ENCODE measurements at regions not wholly inside any gene's neighbourhood (a gene's known extent, or its start where the extent isn't known, plus 50 kb on each side); places are given as distances from the start of the nearest gene placed in this dataset.

- Histone ChIP-seq H3K36me3 (replicated peaks in 1 of 2; ENCODE audit: control insufficient read depth in 1 of 2, insufficient read depth in 2 of 2, low read length in 2 of 2) (no peaks in the 10 kb centered on the region), H3K27ac (ENCODE audit: extremely low read length, insufficient read depth, low read length) (no peak overlapping the region), H3K4me3 (replicated peaks in 1 of 3; ENCODE audit: insufficient read depth in 1 of 3, low read depth in 2 of 3, low read length in 3 of 3) (no peak overlapping the region), H3K9me3 (ENCODE audit: low read length) (no peaks in the 10 kb centered on the region), H3K4me1 (ENCODE audit: insufficient read depth, low read length) (peaks cover 72% of the 10 kb centered on the region), H3K9ac (ENCODE audit: insufficient read depth, low read depth, low read length) (no peak overlapping the region), H3K4me2 (ENCODE audit: low read depth, low read length) (no peak overlapping the region), H3K79me2 (ENCODE audit: insufficient read depth, low read length) (no peaks in the 10 kb centered on the region), H4K20me1 (ENCODE audit: insufficient read depth, low read length) (no peaks in the 10 kb centered on the region), H2AFZ (ENCODE audit: low read length) (no peak overlapping the region), H3K27me3 (ENCODE audit: control insufficient read depth in 1 of 2, insufficient read depth in 2 of 2, low read length in 2 of 2) (no peaks in the 10 kb centered on the region; a peak in 2 of 5 replicates)
- ChIA-PET POLR2A (no interaction called here), CTCF (ENCODE audit: low intra/inter-chr PET ratio, low total read pairs) (no interaction called here)
- no peak for TF ChIP-seq ZNF20 (CRISPR knock-in tag; IDR thresholded peaks at IDR 0.05)
- in situ Hi-C loops (cut with HindIII; ENCODE audit: extremely low pct_ligation_motif_present, low pct_unique_long_range_greater_than_20kb) (no loop called here), intact Hi-C loops (cut with micrococcal nuclease; ENCODE audit: unreplicated experiment) (no loop called here)
- no TSS peak for BruUV-seq (replicated peaks)
- 20% methylated on average over 7 of the region's 7 CpGs for WGBS (ENCODE audit: low lambda C conversion rate)
- ATAC-seq (no peak), DNase-seq (ENCODE audit: low spot score) (no peak), FAIRE-seq (no peak)
These were observed 53.5 kb upstream of the TARBP1 start for GRCh38 chr1:234532503-234532922.

- Histone ChIP-seq H3K9ac (ENCODE audit: insufficient read depth, low read depth, low read length) (no peak overlapping the region), H3K27me3 (ENCODE audit: control insufficient read depth in 1 of 2, insufficient read depth in 2 of 2, low read length in 2 of 2) (no peaks in the 10 kb centered on the region; a peak in 2 of 5 replicates), H2AFZ (ENCODE audit: low read length) (no peak overlapping the region), H3K4me2 (ENCODE audit: low read depth, low read length) (no peak overlapping the region), H3K4me1 (ENCODE audit: insufficient read depth, low read length) (peaks cover 59% of the 10 kb centered on the region), H4K20me1 (ENCODE audit: insufficient read depth, low read length) (no peaks in the 10 kb centered on the region), H3K36me3 (replicated peaks in 1 of 2; ENCODE audit: control insufficient read depth in 1 of 2, insufficient read depth in 2 of 2, low read length in 2 of 2) (no peaks in the 10 kb centered on the region), H3K4me3 (replicated peaks in 1 of 3; ENCODE audit: insufficient read depth in 1 of 3, low read depth in 2 of 3, low read length in 3 of 3) (no peak overlapping the region), H3K9me3 (ENCODE audit: low read length) (no peaks in the 10 kb centered on the region), H3K27ac (ENCODE audit: extremely low read length, insufficient read depth, low read length) (no peak overlapping the region), H3K79me2 (ENCODE audit: insufficient read depth, low read length) (no peaks in the 10 kb centered on the region)
- WGBS (ENCODE audit: low lambda C conversion rate): 57% methylated on average over 13 of the region's 20 CpGs
- TF ChIP-seq ZNF766 (CRISPR knock-in tag; IDR thresholded peaks at IDR 0.05; ENCODE audit: borderline replicate concordance) (no peak), ZNF687 (CRISPR knock-in tag; IDR thresholded peaks at IDR 0.05) (peak; percentile 29; the same call in 1 of the 2 replicates), MZF1 (CRISPR knock-in tag; IDR thresholded peaks at IDR 0.05; ENCODE audit: borderline replicate concordance) (no peak), ZNF337 (CRISPR knock-in tag; IDR thresholded peaks at IDR 0.05; ENCODE audit: borderline replicate concordance, low read depth) (no peak)
- intact Hi-C loops (cut with micrococcal nuclease; ENCODE audit: unreplicated experiment) (no loop called here), in situ Hi-C loops (cut with HindIII; ENCODE audit: extremely low pct_ligation_motif_present, low pct_unique_long_range_greater_than_20kb) (no loop called here)
- no peak for DNase-seq (ENCODE audit: low spot score)
- ChIA-PET POLR2A (interaction anchor here (0.8 to 1.8 kb wide), 2 partner anchors 13 to 53 kb away, joined by 3 to 4 read pairs; no protein-coding TSS in a partner anchor), CTCF (ENCODE audit: low intra/inter-chr PET ratio, low total read pairs) (no interaction called here)
- BruUV-seq (replicated peaks): no TSS peak
- peak; percentile 24; the same call in 1 of the 3 replicates for ATAC-seq
- FAIRE-seq: no peak
These were observed 52.2 kb upstream of the TARBP1 start for GRCh38 chr1:234531151-234531635.

Data from HepG2 (cell line).